Panc1 (cell line): ENCODE measurements at regions not wholly inside any gene's neighbourhood (a gene's known extent, or its start where the extent isn't known, plus 50 kb on each side); places are given as distances from the start of the nearest gene placed in this dataset.

Experiments
- ATAC-seq: fragments of 200-7000 bp; cut with Tn5 transposase; 2 replicates; pipeline ENCODE4 v1.9.1; 2020; ENCODE audit warnings: mild to moderate bottlenecking, moderate library complexity
- BruUV-seq: library from RNA; stranded (reverse); fragments of 400-500 nt; replicated peaks from 2 replicates; lab custom pipeline; 2021; lab: Mats Ljungman, UMichigan
- CTCF ChIA-PET: fragments of 300-600 bp; sonication (Branson Sonifier 250); formaldehyde crosslinking; loops from one replicate; lab custom pipeline; 2022; ENCODE audit warnings: antibody characterized with exemption; lab: Charles Lee
- POLR2A ChIA-PET: fragments of 300-600 bp; sonication (Branson Sonifier 250); formaldehyde crosslinking; loops from one replicate; lab custom pipeline; 2022; ENCODE audit warnings: antibody characterized with exemption; lab: Charles Lee
- DNase-seq: peaks from one replicate; pipeline ENCODE4 v3.0.0-alpha.2; 2010; ENCODE audit warnings: low read depth, low spot score
- H3K27ac ChIP-seq: 2 replicates; pipeline ENCODE4 v1.5.1; 2011; ENCODE audit warnings: mild to moderate bottlenecking, low read length, inconsistent platforms
- H3K27me3 ChIP-seq: fragments of 200-500 bp; sonication (Bioruptor generic); 2 replicates; pipeline ENCODE4 v1.6.0; 2014; ENCODE audit warnings: low read length, inconsistent platforms; ENCODE audit not compliant: control insufficient read depth, insufficient read depth
- H3K36me3 ChIP-seq: fragments of 200-500 bp; sonication (Bioruptor generic); 2 replicates; pipeline ENCODE4 v1.5.1; 2014; ENCODE audit warnings: inconsistent platforms, mild to moderate bottlenecking, low read length, moderate library complexity; ENCODE audit not compliant: control insufficient read depth, insufficient read depth
- H3K4me1 ChIP-seq: 2 replicates; pipeline ENCODE4 v1.5.1; 2011; ENCODE audit warnings: inconsistent platforms, mild to moderate bottlenecking, low read length, moderate library complexity; ENCODE audit not compliant: control insufficient read depth, insufficient read depth
- H3K4me3 ChIP-seq, 2 experiments: 2 replicates each; pipeline ENCODE4 v1.5.1; 2011 to 2012; ENCODE audit warnings: low read depth in 2 of 2, low read length in 2 of 2, mild to moderate bottlenecking in 2 of 2, inconsistent platforms in 1 of 2, moderate library complexity in 1 of 2
- H3K9me3 ChIP-seq: fragments of 200-500 bp; sonication (Bioruptor generic); 2 replicates; pipeline ENCODE4 v1.5.1; 2014; ENCODE audit warnings: low read depth, mild to moderate bottlenecking, inconsistent platforms, low read length, moderate library complexity; ENCODE audit not compliant: control insufficient read depth, insufficient read depth
- POLR2AphosphoS5 ChIP-seq: IDR thresholded peaks from 2 replicates; pipeline ENCODE4 v1.6.1; 2012; ENCODE audit warnings: mild to moderate bottlenecking, low read depth, low read length, moderate library complexity
- SIN3A ChIP-seq: IDR thresholded peaks from 2 replicates; pipeline ENCODE4 v1.6.1; 2012; ENCODE audit warnings: low read depth, mild to moderate bottlenecking, low read length, moderate library complexity, borderline replicate concordance; ENCODE audit not compliant: insufficient read depth
- TCF7L2 ChIP-seq: IDR thresholded peaks from 2 replicates; pipeline ENCODE4 v1.6.1; 2011; ENCODE audit warnings: mild to moderate bottlenecking, low read depth, low read length, inconsistent platforms
- in situ Hi-C: cut with HindIII; loops from 2 replicates; pipeline ENCODE4 v1.10.0; 2016; ENCODE audit warnings: low sequenced_read_pairs, low pct_unique_long_range_greater_than_20kb
- intact Hi-C: fragments of 100-400 bp; cut with micrococcal nuclease; formaldehyde crosslinking; loops from one replicate; pipeline ENCODE4 v1.10.0; 2022; ENCODE audit not compliant: unreplicated experiment
- TF ChIP-seq, protein P1 (sequence below): fragments of 450-650 bp; IDR thresholded peaks from 2 replicates; pipeline ENCODE4 v1.5.1; 2017; ENCODE audit warnings: mild to moderate bottlenecking
- TF ChIP-seq, protein P2 (sequence below), 2 experiments: IDR thresholded peaks; 2 replicates each; pipeline ENCODE4 v1.6.1; 2011 to 2012; ENCODE audit warnings: low read depth in 2 of 2, control low read depth in 1 of 2, low read length in 1 of 2, mild to moderate bottlenecking in 1 of 2, moderate library complexity in 1 of 2; ENCODE audit not compliant: insufficient read depth in 1 of 2

DNA sequence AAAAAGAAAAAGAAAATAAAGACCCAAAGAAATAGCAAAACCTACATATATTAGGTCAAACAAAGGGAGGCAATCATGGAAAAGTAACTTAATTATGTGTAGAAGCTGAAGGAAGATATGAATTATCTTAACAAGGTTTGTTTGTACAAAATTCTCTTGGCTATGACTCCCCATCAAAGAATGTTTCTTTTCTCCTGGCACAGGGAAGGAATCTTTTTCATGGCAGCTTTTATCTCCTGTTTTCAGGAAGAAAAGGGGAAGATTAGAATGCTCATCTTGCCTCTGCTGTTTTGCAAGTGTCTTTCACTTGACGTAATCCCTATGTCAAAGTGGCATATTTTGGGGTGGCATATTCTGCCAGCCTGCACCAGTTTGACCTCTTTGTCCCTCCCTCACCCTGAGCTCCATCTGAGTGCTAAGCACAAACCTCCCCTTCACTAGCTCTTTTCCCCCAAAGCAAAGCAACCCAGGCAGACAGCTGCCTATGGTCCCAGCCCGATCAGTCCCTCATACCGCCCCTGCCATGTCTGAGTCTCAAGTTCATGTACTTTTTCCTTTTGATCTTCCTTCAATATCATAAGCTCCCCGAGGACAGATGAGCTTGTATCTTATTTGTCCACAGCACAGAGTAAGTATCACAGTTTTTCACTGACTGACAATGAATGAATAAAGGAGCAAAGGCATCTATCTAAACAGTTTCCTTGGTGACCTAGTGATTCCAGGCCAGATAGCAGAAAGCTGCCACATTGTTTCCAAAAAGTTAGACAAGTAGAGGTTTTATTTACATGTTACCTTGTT is 242.8 kb upstream of the ANKRD55 start:
- Histone ChIP-seq H3K9me3 (no peaks in the 10 kb centered on the region), H3K36me3 (no peaks in the 10 kb centered on the region), H3K27me3 (0 out of 2 replicates have a peak, but pooled peaks cover 3% of the 10 kb centered on the region), H3K4me3 (no peak overlapping the region), H3K27ac (no peak overlapping the region), H3K4me1 (no peaks in the 10 kb centered on the region)
- TF ChIP-seq, protein P1, sequence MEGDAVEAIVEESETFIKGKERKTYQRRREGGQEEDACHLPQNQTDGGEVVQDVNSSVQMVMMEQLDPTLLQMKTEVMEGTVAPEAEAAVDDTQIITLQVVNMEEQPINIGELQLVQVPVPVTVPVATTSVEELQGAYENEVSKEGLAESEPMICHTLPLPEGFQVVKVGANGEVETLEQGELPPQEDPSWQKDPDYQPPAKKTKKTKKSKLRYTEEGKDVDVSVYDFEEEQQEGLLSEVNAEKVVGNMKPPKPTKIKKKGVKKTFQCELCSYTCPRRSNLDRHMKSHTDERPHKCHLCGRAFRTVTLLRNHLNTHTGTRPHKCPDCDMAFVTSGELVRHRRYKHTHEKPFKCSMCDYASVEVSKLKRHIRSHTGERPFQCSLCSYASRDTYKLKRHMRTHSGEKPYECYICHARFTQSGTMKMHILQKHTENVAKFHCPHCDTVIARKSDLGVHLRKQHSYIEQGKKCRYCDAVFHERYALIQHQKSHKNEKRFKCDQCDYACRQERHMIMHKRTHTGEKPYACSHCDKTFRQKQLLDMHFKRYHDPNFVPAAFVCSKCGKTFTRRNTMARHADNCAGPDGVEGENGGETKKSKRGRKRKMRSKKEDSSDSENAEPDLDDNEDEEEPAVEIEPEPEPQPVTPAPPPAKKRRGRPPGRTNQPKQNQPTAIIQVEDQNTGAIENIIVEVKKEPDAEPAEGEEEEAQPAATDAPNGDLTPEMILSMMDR = no peak
- TF ChIP-seq, protein P2, sequence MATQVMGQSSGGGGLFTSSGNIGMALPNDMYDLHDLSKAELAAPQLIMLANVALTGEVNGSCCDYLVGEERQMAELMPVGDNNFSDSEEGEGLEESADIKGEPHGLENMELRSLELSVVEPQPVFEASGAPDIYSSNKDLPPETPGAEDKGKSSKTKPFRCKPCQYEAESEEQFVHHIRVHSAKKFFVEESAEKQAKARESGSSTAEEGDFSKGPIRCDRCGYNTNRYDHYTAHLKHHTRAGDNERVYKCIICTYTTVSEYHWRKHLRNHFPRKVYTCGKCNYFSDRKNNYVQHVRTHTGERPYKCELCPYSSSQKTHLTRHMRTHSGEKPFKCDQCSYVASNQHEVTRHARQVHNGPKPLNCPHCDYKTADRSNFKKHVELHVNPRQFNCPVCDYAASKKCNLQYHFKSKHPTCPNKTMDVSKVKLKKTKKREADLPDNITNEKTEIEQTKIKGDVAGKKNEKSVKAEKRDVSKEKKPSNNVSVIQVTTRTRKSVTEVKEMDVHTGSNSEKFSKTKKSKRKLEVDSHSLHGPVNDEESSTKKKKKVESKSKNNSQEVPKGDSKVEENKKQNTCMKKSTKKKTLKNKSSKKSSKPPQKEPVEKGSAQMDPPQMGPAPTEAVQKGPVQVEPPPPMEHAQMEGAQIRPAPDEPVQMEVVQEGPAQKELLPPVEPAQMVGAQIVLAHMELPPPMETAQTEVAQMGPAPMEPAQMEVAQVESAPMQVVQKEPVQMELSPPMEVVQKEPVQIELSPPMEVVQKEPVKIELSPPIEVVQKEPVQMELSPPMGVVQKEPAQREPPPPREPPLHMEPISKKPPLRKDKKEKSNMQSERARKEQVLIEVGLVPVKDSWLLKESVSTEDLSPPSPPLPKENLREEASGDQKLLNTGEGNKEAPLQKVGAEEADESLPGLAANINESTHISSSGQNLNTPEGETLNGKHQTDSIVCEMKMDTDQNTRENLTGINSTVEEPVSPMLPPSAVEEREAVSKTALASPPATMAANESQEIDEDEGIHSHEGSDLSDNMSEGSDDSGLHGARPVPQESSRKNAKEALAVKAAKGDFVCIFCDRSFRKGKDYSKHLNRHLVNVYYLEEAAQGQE (IDR thresholded peaks at IDR 0.05; ENCODE audit: insufficient read depth in 1 of 2, low read depth in 2 of 2, low read length in 1 of 2) = no peak
- intact Hi-C loops (loop anchor here (10.0 kb wide), 1 partner anchor 359 kb away; no protein-coding TSS in a partner anchor), in situ Hi-C loops (no loop called here)
- ATAC-seq (no peak), DNase-seq (no peak)
- ChIA-PET CTCF (no interaction called here), POLR2A (no interaction called here)
- no TSS peak for BruUV-seq

DNA sequence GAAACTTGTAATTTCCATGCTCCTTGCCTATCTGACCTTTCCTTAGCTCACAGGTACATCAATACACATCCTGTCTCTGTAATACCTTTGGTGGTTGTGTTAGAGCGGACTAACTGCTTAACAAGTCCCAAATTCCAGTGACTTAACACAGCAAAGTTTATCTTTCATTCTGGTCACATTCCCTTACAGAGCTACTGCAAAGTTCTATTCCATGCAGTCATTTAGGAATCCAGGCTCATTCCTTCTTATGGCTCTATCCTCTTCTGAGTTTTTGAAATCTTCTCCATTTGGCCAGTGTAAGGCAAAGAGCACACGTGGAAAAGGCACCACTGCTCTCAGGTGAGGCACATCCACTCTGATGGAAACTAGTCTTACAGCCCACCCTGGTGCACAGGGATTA is 238.6 kb upstream of the ANKRD55 start:
- Histone ChIP-seq H3K27me3 (peaks cover 3% of the 10 kb centered on the region; the same call in 1 of the 2 replicates), H3K36me3 (no peaks in the 10 kb centered on the region), H3K27ac (no peak overlapping the region), H3K4me1 (no peaks in the 10 kb centered on the region), H3K4me3 (no peak overlapping the region), H3K9me3 (no peaks in the 10 kb centered on the region)
- intact Hi-C loops = loop anchor here (10.0 kb wide), 1 partner anchor 363 kb away; no protein-coding TSS in a partner anchor
- DNase-seq (no peak), ATAC-seq (no peak)
- no TSS peak for BruUV-seq
- ChIA-PET CTCF (no interaction called here), POLR2A (no interaction called here)
- TF ChIP-seq, protein P2 (IDR thresholded peaks at IDR 0.05; ENCODE audit: insufficient read depth in 1 of 2, low read depth in 2 of 2, low read length in 1 of 2) = no peak
- TF ChIP-seq, protein P1 = no peak
- TF ChIP-seq TCF7L2 = no peak
- no peak for TF ChIP-seq POLR2AphosphoS5
- no peak for TF ChIP-seq SIN3A
- in situ Hi-C loops = no loop called here
